ENCODE measurements at regions not wholly inside any gene's neighbourhood (a gene's known extent, or its start where the extent isn't known, plus 50 kb on each side); places are given as distances from the start of the nearest gene placed in this dataset.

GRCh38 chr12:25723921-25724491, 170.9 kb upstream of the LMNTD1 start:
- H3K36me3 ChIP-seq, result no peaks in the 10 kb centered on the region
- no peak for TF ChIP-seq CTCF (IDR thresholded peaks at IDR 0.05)
- H3K4me3 ChIP-seq, result no peak overlapping the region
- peaks cover 0 to 12% (median 0%) of the 10 kb centered on the region in 4 donors for H3K4me1 ChIP-seq
- H3K9me3 ChIP-seq, result no peaks in the 10 kb centered on the region
- H3K27me3 ChIP-seq, result no peaks in the 10 kb centered on the region
- intact Hi-C loops (cut with DNase I; ENCODE audit: low total_unique reads), result no loop called here
- DNase-seq, result no peak
- H3K27ac ChIP-seq, result no peak overlapping the region

- DNase-seq, result no peak
- intact Hi-C loops (cut with DNase I; ENCODE audit: low total_unique reads), result no loop called here
- Histone ChIP-seq H3K27ac (no peak overlapping the region), H3K27me3 (no peaks in the 10 kb centered on the region), H3K4me1 (peaks cover 0 to 12% (median 0%) of the 10 kb centered on the region in 4 donors), H3K36me3 (no peaks in the 10 kb centered on the region), H3K4me3 (no peak overlapping the region), H3K9me3 (no peaks in the 10 kb centered on the region)
- TF ChIP-seq CTCF (IDR thresholded peaks at IDR 0.05), result no peak
These were observed 172.4 kb upstream of the LMNTD1 start for GRCh38 chr12:25725470-25725869.

- H3K36me3 ChIP-seq, result no peaks in the 10 kb centered on the region
- H3K27me3 ChIP-seq, result no peaks in the 10 kb centered on the region
- no peak for TF ChIP-seq CTCF (IDR thresholded peaks at IDR 0.05)
- H3K4me1 ChIP-seq, result peaks cover 0 to 12% (median 0%) of the 10 kb centered on the region in 4 donors
- no peak overlapping the region for H3K4me3 ChIP-seq
- no peak overlapping the region for H3K27ac ChIP-seq
- no peaks in the 10 kb centered on the region for H3K9me3 ChIP-seq
- no peak for DNase-seq
- intact Hi-C loops (cut with DNase I; ENCODE audit: low total_unique reads), result no loop called here
These were observed 172.8 kb upstream of the LMNTD1 start for GRCh38 chr12:25725931-25726330.

GRCh38 chr12:25728056-25728595, 175.0 kb upstream of the LMNTD1 start:
- Histone ChIP-seq H3K27me3 (no peaks in the 10 kb centered on the region), H3K27ac (no peak overlapping the region), H3K9me3 (no peaks in the 10 kb centered on the region), H3K36me3 (no peaks in the 10 kb centered on the region), H3K4me1 (peaks cover 0 to 12% (median 0%) of the 10 kb centered on the region in 4 donors), H3K4me3 (no peak overlapping the region)
- no peak for DNase-seq
- no peak for TF ChIP-seq CTCF (IDR thresholded peaks at IDR 0.05)
- intact Hi-C loops (cut with DNase I; ENCODE audit: low total_unique reads), result no loop called here

- DNase-seq, result no peak
- H3K4me3 ChIP-seq, result no peak overlapping the region
- H3K9me3 ChIP-seq, result no peaks in the 10 kb centered on the region
- H3K4me1 ChIP-seq, result no peaks in the 10 kb centered on the region
- TF ChIP-seq CTCF (IDR thresholded peaks at IDR 0.05), result no peak
- no peaks in the 10 kb centered on the region for H3K27me3 ChIP-seq
- no peak overlapping the region for H3K27ac ChIP-seq
- H3K36me3 ChIP-seq, result no peaks in the 10 kb centered on the region
- intact Hi-C loops (cut with DNase I; ENCODE audit: low total_unique reads), result no loop called here
These were observed 177.6 kb upstream of the LMNTD1 start for GRCh38 chr12:25730489-25731349.

Data from tibial artery (tissue), 4 donors.